ENCODE measurements at regions not wholly inside any gene's neighbourhood (a gene's known extent, or its start where the extent isn't known, plus 50 kb on each side); places are given as distances from the start of the nearest gene placed in this dataset.

DNA sequence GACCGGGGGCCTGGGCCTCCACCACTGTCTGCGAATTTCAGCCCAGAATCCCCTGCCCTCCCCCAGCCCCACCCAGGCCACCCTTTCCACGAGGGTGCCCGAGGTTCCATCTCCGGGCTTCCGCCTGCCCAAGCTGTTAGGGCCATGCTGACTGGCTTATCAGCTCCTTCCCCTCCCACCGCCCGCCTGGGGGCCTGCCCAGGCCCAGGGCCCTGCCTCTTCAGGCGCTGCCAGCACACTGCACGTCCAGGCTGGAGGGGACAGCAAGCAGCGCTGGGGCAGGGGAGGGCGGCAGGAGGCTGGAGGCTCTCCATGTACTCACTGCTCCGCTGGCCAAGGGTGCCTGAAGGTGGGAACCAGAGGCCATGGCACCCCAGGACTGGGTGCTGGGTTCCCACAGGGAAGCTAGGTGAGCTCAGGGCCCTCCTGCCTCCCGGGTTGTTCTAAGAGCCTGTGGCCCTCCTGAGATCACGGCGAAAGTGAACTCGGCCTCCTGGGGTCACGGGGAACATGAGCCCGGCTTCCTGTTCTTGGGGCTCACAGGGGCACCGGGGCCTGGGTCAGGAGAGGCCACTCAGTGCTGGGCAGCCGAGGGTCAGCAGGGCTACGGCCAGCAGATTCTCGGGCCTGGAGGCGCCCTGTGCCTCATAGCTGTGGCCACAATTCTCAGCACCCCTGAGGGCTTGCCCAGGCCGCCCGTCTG, 57.7 kb upstream of the EGFL7 start:
- no peak overlapping the region for H3K4me3 ChIP-seq (ENCODE audit: low read depth in 2 of 2, low read length in 2 of 2)
- H3K36me3 ChIP-seq (ENCODE audit: control insufficient read depth, insufficient read depth, low read length), result no peaks in the 10 kb centered on the region
- ATAC-seq, result no peak; the same call in 1 of the 2 replicates
- ChIA-PET CTCF (no interaction called here), POLR2A (no interaction called here)
- H3K9me3 ChIP-seq (ENCODE audit: control insufficient read depth, insufficient read depth, low read depth, low read length), result no peaks in the 10 kb centered on the region
- H3K4me1 ChIP-seq (ENCODE audit: control insufficient read depth, insufficient read depth, low read length), result peaks cover 9% of the 10 kb centered on the region
- TF ChIP-seq POLR2AphosphoS5 (IDR thresholded peaks at IDR 0.05; ENCODE audit: low read depth, low read length) (no peak), TCF7L2 (IDR thresholded peaks at IDR 0.05; ENCODE audit: low read depth, low read length) (no peak), SIN3A (IDR thresholded peaks at IDR 0.05; ENCODE audit: borderline replicate concordance, insufficient read depth, low read depth, low read length) (no peak)
- TF ChIP-seq, protein P1, sequence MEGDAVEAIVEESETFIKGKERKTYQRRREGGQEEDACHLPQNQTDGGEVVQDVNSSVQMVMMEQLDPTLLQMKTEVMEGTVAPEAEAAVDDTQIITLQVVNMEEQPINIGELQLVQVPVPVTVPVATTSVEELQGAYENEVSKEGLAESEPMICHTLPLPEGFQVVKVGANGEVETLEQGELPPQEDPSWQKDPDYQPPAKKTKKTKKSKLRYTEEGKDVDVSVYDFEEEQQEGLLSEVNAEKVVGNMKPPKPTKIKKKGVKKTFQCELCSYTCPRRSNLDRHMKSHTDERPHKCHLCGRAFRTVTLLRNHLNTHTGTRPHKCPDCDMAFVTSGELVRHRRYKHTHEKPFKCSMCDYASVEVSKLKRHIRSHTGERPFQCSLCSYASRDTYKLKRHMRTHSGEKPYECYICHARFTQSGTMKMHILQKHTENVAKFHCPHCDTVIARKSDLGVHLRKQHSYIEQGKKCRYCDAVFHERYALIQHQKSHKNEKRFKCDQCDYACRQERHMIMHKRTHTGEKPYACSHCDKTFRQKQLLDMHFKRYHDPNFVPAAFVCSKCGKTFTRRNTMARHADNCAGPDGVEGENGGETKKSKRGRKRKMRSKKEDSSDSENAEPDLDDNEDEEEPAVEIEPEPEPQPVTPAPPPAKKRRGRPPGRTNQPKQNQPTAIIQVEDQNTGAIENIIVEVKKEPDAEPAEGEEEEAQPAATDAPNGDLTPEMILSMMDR (IDR thresholded peaks at IDR 0.05), result no peak
- TF ChIP-seq, protein P2, sequence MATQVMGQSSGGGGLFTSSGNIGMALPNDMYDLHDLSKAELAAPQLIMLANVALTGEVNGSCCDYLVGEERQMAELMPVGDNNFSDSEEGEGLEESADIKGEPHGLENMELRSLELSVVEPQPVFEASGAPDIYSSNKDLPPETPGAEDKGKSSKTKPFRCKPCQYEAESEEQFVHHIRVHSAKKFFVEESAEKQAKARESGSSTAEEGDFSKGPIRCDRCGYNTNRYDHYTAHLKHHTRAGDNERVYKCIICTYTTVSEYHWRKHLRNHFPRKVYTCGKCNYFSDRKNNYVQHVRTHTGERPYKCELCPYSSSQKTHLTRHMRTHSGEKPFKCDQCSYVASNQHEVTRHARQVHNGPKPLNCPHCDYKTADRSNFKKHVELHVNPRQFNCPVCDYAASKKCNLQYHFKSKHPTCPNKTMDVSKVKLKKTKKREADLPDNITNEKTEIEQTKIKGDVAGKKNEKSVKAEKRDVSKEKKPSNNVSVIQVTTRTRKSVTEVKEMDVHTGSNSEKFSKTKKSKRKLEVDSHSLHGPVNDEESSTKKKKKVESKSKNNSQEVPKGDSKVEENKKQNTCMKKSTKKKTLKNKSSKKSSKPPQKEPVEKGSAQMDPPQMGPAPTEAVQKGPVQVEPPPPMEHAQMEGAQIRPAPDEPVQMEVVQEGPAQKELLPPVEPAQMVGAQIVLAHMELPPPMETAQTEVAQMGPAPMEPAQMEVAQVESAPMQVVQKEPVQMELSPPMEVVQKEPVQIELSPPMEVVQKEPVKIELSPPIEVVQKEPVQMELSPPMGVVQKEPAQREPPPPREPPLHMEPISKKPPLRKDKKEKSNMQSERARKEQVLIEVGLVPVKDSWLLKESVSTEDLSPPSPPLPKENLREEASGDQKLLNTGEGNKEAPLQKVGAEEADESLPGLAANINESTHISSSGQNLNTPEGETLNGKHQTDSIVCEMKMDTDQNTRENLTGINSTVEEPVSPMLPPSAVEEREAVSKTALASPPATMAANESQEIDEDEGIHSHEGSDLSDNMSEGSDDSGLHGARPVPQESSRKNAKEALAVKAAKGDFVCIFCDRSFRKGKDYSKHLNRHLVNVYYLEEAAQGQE (IDR thresholded peaks at IDR 0.05; ENCODE audit: insufficient read depth in 1 of 2, low read depth in 2 of 2, low read length in 1 of 2), result no peak
- BruUV-seq (replicated peaks), result no TSS peak
- no peak overlapping the region for H3K27ac ChIP-seq (ENCODE audit: low read length)
- intact Hi-C loops (cut with micrococcal nuclease; ENCODE audit: unreplicated experiment), result no loop called here
- in situ Hi-C loops (cut with HindIII; ENCODE audit: low pct_unique_long_range_greater_than_20kb, low sequenced_read_pairs), result no loop called here
- H3K27me3 ChIP-seq (ENCODE audit: control insufficient read depth, insufficient read depth, low read length), result no peaks in the 10 kb centered on the region
- no peak for DNase-seq (ENCODE audit: low read depth, low spot score)

DNA sequence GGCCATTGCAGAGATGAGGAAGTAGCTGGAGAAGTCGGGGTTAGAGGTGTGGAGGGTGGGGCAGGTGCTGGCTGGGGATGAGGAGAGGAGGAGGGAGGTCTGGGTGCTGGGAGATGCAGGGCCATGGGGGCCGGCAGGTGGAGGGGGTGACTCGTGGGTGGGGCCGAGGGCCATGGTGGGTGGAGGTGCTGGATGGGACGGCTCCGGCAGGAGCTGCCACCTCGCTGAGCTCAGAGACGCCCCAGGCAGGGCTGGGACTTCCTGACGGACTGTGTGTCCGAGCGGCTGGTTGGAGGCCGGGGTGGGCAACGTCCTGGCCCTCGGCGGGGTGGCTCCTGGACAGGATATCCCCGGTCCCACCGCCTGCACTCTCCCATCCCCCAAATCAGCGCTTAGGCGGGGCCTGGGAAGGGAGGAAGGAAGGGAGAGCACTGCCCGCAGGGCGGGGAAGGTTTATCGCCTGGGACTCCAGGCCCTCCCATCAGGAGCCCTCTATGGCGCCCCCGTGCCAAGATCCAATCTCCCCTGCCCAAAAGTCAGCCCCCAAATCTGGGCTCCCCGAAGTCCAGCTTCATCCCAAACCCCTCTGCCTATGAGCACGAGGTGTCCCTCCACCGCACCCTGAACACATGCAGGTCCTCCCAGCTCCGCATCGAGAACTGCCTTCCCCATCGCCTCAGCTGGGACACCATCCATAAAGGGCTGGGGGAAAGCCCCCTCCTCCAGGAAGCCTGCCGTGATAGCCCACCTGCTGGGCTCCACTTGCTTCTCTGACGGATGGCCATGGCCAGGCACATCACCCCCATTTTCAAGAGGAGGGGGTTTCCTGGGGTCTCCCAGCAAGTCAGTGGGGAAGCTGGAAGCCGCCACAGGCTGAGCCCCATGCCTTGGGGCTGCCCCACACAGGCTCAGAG, 58.3 kb upstream of the NOTCH1 start:
- Histone ChIP-seq H3K4me3 (ENCODE audit: low read depth in 2 of 2, low read length in 2 of 2) (no peak overlapping the region), H3K27me3 (ENCODE audit: control insufficient read depth, insufficient read depth, low read length) (no peaks in the 10 kb centered on the region), H3K27ac (ENCODE audit: low read length) (no peak overlapping the region), H3K4me1 (ENCODE audit: control insufficient read depth, insufficient read depth, low read length) (peaks cover 9% of the 10 kb centered on the region), H3K9me3 (ENCODE audit: control insufficient read depth, insufficient read depth, low read depth, low read length) (no peaks in the 10 kb centered on the region), H3K36me3 (ENCODE audit: control insufficient read depth, insufficient read depth, low read length) (no peaks in the 10 kb centered on the region)
- TF ChIP-seq POLR2AphosphoS5 (IDR thresholded peaks at IDR 0.05; ENCODE audit: low read depth, low read length) (no peak), SIN3A (IDR thresholded peaks at IDR 0.05; ENCODE audit: borderline replicate concordance, insufficient read depth, low read depth, low read length) (no peak), TCF7L2 (IDR thresholded peaks at IDR 0.05; ENCODE audit: low read depth, low read length) (no peak)
- TF ChIP-seq, protein P2 (IDR thresholded peaks at IDR 0.05; ENCODE audit: insufficient read depth in 1 of 2, low read depth in 2 of 2, low read length in 1 of 2), result no peak
- TF ChIP-seq, protein P1 (IDR thresholded peaks at IDR 0.05), result no peak
- intact Hi-C loops (cut with micrococcal nuclease; ENCODE audit: unreplicated experiment), result no loop called here
- in situ Hi-C loops (cut with HindIII; ENCODE audit: low pct_unique_long_range_greater_than_20kb, low sequenced_read_pairs), result no loop called here
- no TSS peak for BruUV-seq (replicated peaks)
- DNase-seq (ENCODE audit: low read depth, low spot score), result no peak
- no peak for ATAC-seq
- POLR2A ChIA-PET, result no interaction called here
- CTCF ChIA-PET, result no interaction called here

Data from Panc1 (cell line).